HepG2 (cell line): ENCODE measurements at regions not wholly inside any gene's neighbourhood (a gene's known extent, or its start where the extent isn't known, plus 50 kb on each side); places are given as distances from the start of the nearest gene placed in this dataset.

ENCODE experiments used
- ATAC-seq: fragments of 200-7000 bp; cut with Tn5 transposase; 3 replicates; pipeline ENCODE4 v1.9.1; 2020; ENCODE audit warnings: mild to moderate bottlenecking, moderate library complexity
- BruUV-seq: library from RNA; stranded (reverse); fragments of 400-500 nt; replicated peaks from 2 replicates; lab custom pipeline; 2021; lab: Mats Ljungman, UMichigan
- CTCF ChIA-PET: fragments of 300-600 bp; formaldehyde crosslinking; extraction: SDS; loops from one replicate; lab custom pipeline; 2021; ENCODE audit warnings: low total read pairs, inconsistent platforms, low intra/inter-chr PET ratio; lab: Yijun Ruan, JAX
- POLR2A ChIA-PET: fragments of 350-600 bp; sonication (Branson Sonifier 250); formaldehyde crosslinking; loops from one replicate; lab custom pipeline; 2020; ENCODE audit warnings: antibody characterized with exemption, inconsistent platforms; lab: Yijun Ruan, JAX
- DNase-seq: peaks from one replicate; pipeline ENCODE4 v3.0.0-alpha.2; 2015; ENCODE audit warnings: low spot score
- FAIRE-seq: peaks from 3 replicates; lab custom pipeline; 2011; peaks lifted over from hg19 to GRCh38; lab: Jason Lieb, UNC
- H2AFZ ChIP-seq: one replicate; pipeline ENCODE4 v1.6.1; 2011; ENCODE audit warnings: low read length, inconsistent platforms
- H3K27ac ChIP-seq: fragments of 300-600 bp; 3 replicates; pipeline ENCODE4 v1.8.0; 2011; ENCODE audit warnings: mixed run types, mild to moderate bottlenecking, mixed read lengths, low read length, inconsistent platforms; ENCODE audit not compliant: insufficient read depth; ENCODE audit errors: extremely low read length
- H3K27me3 ChIP-seq, 2 experiments: fragments of 200-600 bp in 1 of 2; 2 replicates in 1 of 2; 3 replicates in 1 of 2; pipeline versions ENCODE4 v1.6.0 to v1.8.0; 2011; ENCODE audit warnings: low read length in 2 of 2, mild to moderate bottlenecking in 2 of 2, moderate library complexity in 2 of 2, inconsistent platforms in 1 of 2; ENCODE audit not compliant: insufficient read depth in 2 of 2, control insufficient read depth in 1 of 2
- H3K36me3 ChIP-seq, 2 experiments: fragments of 200-600 bp in 1 of 2; replicated peaks in 1 of 2; 2 replicates in 1 of 2; 3 replicates in 1 of 2; pipeline versions ENCODE4 v1.5.1 to v1.8.0; 2011; ENCODE audit warnings: low read length in 2 of 2, inconsistent platforms in 1 of 2; ENCODE audit not compliant: insufficient read depth in 2 of 2, control insufficient read depth in 1 of 2
- H3K4me1 ChIP-seq: 2 replicates; pipeline ENCODE4 v1.5.1; 2012; ENCODE audit warnings: low read length, inconsistent platforms; ENCODE audit not compliant: insufficient read depth
- H3K4me2 ChIP-seq: 2 replicates; pipeline ENCODE4 v1.6.0; 2011; ENCODE audit warnings: low read depth, low read length, inconsistent platforms
- H3K4me3 ChIP-seq, 3 experiments: fragments of 200-600 bp in 1 of 3; sonication (generic), shearing (Covaris generic) in 1 of 3; replicated peaks in 1 of 3; 2 replicates each; pipeline ENCODE4 v1.5.1; 2011 to 2016; ENCODE audit warnings: low read length in 3 of 3, inconsistent platforms in 2 of 3, low read depth in 2 of 3, mild to moderate bottlenecking in 2 of 3, control low read depth in 1 of 3, mixed read lengths in 1 of 3; ENCODE audit not compliant: insufficient read depth in 1 of 3
- H3K79me2 ChIP-seq: one replicate; pipeline ENCODE4 v1.6.1; 2011; ENCODE audit warnings: low read length, inconsistent platforms; ENCODE audit not compliant: insufficient read depth
- H3K9ac ChIP-seq: 2 replicates; pipeline ENCODE4 v1.6.0; 2011; ENCODE audit warnings: mild to moderate bottlenecking, low read depth, low read length, inconsistent platforms; ENCODE audit not compliant: insufficient read depth
- H3K9me3 ChIP-seq: 2 replicates; pipeline ENCODE4 v1.5.1; 2012; ENCODE audit warnings: mild to moderate bottlenecking, low read length
- H4K20me1 ChIP-seq: 2 replicates; pipeline ENCODE4 v1.6.0; 2011; ENCODE audit warnings: inconsistent platforms, mild to moderate bottlenecking, low read length, moderate library complexity; ENCODE audit not compliant: insufficient read depth
- CC2D1A ChIP-seq: sonication (generic); formaldehyde crosslinking; IDR thresholded peaks from 2 replicates; pipeline ENCODE4 v1.8.1; 2023; ENCODE audit warnings: mild to moderate bottlenecking, missing genetic modification reagents
- ZNF687 ChIP-seq: sonication (generic); formaldehyde crosslinking; IDR thresholded peaks from 2 replicates; pipeline ENCODE4 v1.5.1; 2020; ENCODE audit warnings: mild to moderate bottlenecking, missing genetic modification reagents, moderate library complexity
- WGBS: methylation state at CpG from one replicate; pipeline ENCODE4 v1.1.6; 2017; ENCODE audit warnings: low lambda C conversion rate; 5-methylcytosine and 5-hydroxymethylcytosine counted together
- in situ Hi-C: cut with HindIII; loops from 2 replicates; pipeline ENCODE4 v1.10.0; 2017; ENCODE audit warnings: low pct_unique_long_range_greater_than_20kb; ENCODE audit not compliant: extremely low pct_ligation_motif_present
- intact Hi-C: fragments of 100-400 bp; cut with micrococcal nuclease; formaldehyde crosslinking; loops from one replicate; pipeline ENCODE4 v1.10.0; 2022; ENCODE audit not compliant: unreplicated experiment
- TF ChIP-seq, protein P1 (sequence below): IDR thresholded peaks from 2 replicates; pipeline ENCODE4 v1.6.1; 2016; ENCODE audit warnings: missing biosample characterization, missing genetic modification reagents, low read depth

DNA sequence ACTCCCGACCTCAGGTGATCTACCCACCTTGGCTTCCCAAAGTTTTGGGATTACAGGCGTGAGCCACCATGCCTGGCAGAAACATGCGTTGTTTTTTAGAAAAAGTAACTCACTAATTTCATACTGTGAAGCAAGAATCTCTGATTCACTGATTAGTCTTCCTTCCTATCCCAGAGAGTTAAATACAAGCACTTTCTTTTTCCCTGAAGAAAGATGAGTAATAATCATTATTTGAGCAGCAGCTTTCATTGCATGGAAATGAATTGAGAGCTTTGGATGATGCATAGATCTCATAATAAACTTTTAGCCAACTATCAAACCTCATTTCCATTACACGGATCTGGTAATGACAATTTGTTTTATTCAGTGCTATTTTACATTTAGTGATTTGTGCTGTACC, 892.5 kb upstream of the EYS start:
- TF ChIP-seq ZNF687 (CRISPR knock-in tag) (no peak), CC2D1A (CRISPR knock-in tag) (no peak)
- TF ChIP-seq, protein P1, sequence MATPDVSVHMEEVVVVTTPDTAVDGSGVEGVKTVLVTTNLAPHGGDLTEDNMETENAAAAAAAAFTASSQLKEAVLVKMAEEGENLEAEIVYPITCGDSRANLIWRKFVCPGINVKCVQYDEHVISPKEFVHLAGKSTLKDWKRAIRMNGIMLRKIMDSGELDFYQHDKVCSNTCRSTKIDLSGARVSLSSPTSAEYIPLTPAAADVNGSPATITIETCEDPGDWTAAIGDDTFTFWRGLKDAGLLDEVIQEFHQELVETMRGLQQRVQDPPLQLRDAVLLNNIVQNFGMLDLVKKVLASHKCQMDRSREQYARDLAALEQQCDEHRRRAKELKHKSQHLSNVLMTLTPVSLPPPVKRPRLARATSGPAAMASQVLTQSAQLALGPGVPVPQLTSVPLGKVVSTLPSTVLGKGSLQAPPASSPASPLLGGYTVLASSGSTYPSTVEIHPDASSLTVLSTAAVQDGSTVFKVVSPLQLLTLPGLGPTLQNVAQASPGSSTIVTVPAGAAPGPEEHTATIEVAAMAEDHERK (CRISPR knock-in tag) = no peak
- Histone ChIP-seq H3K79me2 (no peaks in the 10 kb centered on the region), H3K9me3 (no peaks in the 10 kb centered on the region), H3K27ac (no peak overlapping the region), H3K4me1 (no peaks in the 10 kb centered on the region), H4K20me1 (no peaks in the 10 kb centered on the region), H3K9ac (no peak overlapping the region), H3K36me3 (no peaks in the 10 kb centered on the region), H3K4me3 (no peak overlapping the region), H3K27me3 (no peaks in the 10 kb centered on the region), H3K4me2 (no peak overlapping the region), H2AFZ (no peak overlapping the region)
- FAIRE-seq (no peak), DNase-seq (no peak), ATAC-seq (no peak)
- ChIA-PET POLR2A (no interaction called here), CTCF (no interaction called here)
- 14% methylated on average over 4 of the region's 4 CpGs for WGBS
- no TSS peak for BruUV-seq
- in situ Hi-C loops = no loop called here
- intact Hi-C loops = no loop called here
